ENCODE measurements at regions not wholly inside any gene's neighbourhood (a gene's known extent, or its start where the extent isn't known, plus 50 kb on each side); places are given as distances from the start of the nearest gene placed in this dataset.
"Not testable (repeated sequence)": the region's sequence is repeated elsewhere in the genome, so short reads cannot be mapped to it uniquely, and the experiment has no call there.

DNA sequence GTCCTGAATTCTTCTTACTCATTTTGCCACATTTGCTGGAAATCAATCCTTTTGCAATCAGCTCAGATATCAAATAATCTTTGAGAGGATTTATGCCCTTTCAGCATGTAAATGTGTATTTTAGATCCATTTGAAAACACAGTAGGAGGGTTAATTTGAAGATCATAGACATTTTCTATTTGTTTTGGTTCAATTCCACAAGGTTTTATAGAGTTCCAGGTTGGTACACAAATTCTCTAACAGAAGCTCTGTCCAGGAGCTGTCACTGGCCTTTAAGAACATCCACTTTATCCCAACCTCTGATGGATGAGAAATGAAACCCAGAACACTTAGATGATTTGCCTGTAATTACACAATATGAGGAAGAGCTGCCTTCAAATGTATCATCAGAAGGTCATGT lies 157.3 kb upstream of the CHAC2 start:
- intact Hi-C loops (cut with DNase I; ENCODE audit: low total_unique reads): no loop called here
- no peak overlapping the region for H3K4me3 ChIP-seq (ENCODE audit: low read depth, poor library complexity, severe bottlenecking)
- TF ChIP-seq, protein P1, sequence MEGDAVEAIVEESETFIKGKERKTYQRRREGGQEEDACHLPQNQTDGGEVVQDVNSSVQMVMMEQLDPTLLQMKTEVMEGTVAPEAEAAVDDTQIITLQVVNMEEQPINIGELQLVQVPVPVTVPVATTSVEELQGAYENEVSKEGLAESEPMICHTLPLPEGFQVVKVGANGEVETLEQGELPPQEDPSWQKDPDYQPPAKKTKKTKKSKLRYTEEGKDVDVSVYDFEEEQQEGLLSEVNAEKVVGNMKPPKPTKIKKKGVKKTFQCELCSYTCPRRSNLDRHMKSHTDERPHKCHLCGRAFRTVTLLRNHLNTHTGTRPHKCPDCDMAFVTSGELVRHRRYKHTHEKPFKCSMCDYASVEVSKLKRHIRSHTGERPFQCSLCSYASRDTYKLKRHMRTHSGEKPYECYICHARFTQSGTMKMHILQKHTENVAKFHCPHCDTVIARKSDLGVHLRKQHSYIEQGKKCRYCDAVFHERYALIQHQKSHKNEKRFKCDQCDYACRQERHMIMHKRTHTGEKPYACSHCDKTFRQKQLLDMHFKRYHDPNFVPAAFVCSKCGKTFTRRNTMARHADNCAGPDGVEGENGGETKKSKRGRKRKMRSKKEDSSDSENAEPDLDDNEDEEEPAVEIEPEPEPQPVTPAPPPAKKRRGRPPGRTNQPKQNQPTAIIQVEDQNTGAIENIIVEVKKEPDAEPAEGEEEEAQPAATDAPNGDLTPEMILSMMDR (IDR thresholded peaks at IDR 0.05): no peak
- TF ChIP-seq POLR2A (IDR thresholded peaks at IDR 0.05): no peak
- DNase-seq (ENCODE audit: low spot score in 2 of 2): no peak

DNA sequence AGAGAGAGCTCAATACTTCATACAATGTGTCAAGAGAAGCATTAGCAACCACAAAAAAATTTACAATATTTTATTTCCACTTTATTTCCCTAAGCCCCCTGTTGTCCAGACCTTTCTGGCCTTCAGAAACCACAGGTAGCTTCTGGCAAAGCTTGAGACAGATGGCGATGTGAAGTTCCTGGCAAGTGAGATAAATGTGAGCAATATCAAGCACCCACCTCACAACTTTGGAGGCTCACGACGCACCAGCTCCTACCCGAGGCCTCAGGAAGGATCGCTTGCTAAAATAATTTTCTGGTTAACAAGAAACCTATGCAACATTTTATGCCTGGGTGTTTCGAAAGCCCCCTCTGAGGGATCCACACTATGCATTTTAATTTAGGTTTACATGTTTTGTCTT lies 158.1 kb upstream of the CHAC2 start:
- H3K4me3 ChIP-seq (ENCODE audit: low read depth, poor library complexity, severe bottlenecking): no peak overlapping the region
- DNase-seq (ENCODE audit: low spot score in 2 of 2): no peak
- intact Hi-C loops (cut with DNase I; ENCODE audit: low total_unique reads): no loop called here
- 90 to 93% methylated on average over 6 of the region's 6 CpGs for WGBS, 2 donors
- no peak for TF ChIP-seq POLR2A (IDR thresholded peaks at IDR 0.05)
- TF ChIP-seq, protein P1 (IDR thresholded peaks at IDR 0.05): no peak

DNA sequence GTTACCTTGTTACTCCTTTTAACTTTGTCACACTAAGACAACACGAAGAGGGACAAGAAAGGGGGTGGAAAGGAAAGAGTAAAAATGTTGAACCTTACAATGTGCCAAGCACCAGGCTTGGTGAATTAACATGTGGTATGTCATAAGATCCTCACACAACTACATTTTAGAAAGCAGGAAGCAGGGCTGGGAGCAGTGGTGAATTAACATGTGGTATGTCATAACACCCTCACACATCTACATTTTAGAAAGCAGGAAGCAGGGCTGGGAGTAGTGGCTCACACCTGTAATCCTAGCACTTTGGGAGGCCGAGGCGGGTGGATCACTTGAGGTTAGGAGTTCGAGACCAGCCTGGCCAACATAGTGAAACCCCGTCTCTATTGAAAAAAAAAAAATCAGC lies 159.3 kb upstream of the CHAC2 start:
- 89 to 90% methylated on average over 5 of the region's 5 CpGs for WGBS, 2 donors
- no peak for TF ChIP-seq POLR2A (IDR thresholded peaks at IDR 0.05)
- TF ChIP-seq, protein P1 (IDR thresholded peaks at IDR 0.05): no peak
- DNase-seq (ENCODE audit: low spot score in 2 of 2): no peak
- no peak overlapping the region for H3K4me3 ChIP-seq (ENCODE audit: low read depth, poor library complexity, severe bottlenecking)
- intact Hi-C loops (cut with DNase I; ENCODE audit: low total_unique reads): no loop called here

DNA sequence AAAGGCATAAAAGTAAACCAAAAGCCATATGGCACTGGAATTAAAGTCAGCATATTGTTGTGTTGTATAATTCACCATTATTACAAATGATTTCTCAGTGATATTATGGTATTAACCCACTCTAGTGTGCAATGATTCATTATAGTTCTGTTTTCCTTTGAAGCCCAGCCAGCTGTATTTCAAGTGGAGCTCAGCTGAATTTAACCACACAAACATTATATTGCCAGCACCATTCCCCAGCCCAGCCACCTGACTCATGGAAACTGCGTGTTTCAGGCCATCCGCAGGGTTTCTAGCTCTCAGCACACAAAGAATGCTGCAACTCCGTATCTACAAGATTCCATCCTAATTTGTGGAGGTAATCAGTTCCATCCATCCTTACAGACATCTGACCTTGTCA lies 166.8 kb upstream of the CHAC2 start:
- no peak for DNase-seq (ENCODE audit: low spot score in 2 of 2)
- 36 to 43% methylated on average over 3 of the region's 3 CpGs for WGBS, 2 donors
- intact Hi-C loops (cut with DNase I; ENCODE audit: low total_unique reads): no loop called here
- no peak overlapping the region for H3K4me3 ChIP-seq (ENCODE audit: low read depth, poor library complexity, severe bottlenecking)
- TF ChIP-seq POLR2A (IDR thresholded peaks at IDR 0.05): no peak
- TF ChIP-seq, protein P1 (IDR thresholded peaks at IDR 0.05): no peak

DNA sequence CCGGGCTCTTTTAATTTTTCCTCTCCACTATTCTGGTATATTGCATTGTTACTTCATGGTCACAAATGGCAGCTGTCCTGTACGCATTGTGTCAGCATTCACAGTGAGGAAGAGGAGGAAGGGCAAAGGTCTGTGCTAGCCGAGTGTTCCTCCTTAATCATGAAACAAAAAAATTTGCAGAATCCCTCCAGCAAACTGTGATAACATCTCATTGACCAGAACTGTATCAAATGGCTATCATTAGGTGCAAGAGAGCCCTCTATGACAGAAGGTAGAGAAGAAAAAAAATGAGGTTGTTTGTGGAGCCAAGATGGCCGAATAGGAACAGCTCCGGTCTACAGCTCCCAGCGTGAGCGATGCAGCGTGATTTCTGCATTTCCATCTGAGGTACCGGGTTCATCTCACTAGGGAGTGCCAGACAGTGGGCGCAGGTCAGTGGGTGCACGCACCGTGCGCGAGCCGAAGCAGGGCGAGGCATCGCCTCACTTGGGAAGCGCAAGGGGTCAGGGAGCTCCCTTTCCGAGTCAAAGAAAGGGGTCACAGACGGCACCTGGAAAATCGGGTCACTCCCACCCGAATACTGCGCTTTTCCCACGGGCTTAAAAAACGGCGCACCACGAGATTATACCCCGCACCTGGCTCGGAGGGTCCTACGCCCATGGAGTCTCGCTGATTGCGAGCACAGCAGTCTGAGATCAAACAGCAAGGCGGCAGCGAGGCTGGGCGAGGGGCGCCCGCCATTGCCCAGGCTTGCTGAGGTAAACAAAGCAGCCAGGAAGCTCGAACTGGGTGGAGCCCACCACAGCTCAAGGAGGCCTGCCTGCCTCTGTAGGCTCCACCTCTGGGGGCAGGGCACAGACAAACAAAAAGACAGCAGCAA lies 180.6 kb upstream of the CHAC2 start:
- WGBS, 2 donors: 90 to 94% methylated on average over 37 of the region's 38 CpGs
- H3K4me3 ChIP-seq (ENCODE audit: low read depth, poor library complexity, severe bottlenecking); DNase-seq (ENCODE audit: low spot score in 2 of 2); intact Hi-C loops (cut with DNase I; ENCODE audit: low total_unique reads): not testable (repeated sequence)

DNA sequence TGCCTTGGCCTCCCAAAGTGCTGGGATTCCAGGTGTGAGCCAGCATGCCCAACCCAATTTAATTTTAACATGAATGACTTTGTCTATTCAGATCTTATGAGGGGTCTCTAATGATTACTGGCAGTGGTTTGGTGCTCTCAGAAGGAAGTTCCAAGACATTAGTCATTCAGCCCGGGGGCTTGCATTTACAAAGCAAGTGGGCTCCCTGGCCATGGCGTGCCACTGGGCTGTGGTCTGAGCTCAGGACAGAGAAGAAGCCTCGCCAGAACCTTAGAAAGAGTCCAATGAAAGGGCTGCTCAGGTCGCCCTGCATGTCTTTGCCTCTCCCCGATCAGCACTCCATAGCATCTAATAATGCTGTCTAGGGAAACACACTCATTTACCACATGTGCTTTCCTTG lies 182.6 kb upstream of the CHAC2 start:
- H3K4me3 ChIP-seq (ENCODE audit: low read depth, poor library complexity, severe bottlenecking): no peak overlapping the region
- intact Hi-C loops (cut with DNase I; ENCODE audit: low total_unique reads): no loop called here
- WGBS, 2 donors: 81% methylated on average over 5 of the region's 5 CpGs
- DNase-seq (ENCODE audit: low spot score in 2 of 2): no peak
- TF ChIP-seq, protein P1 (IDR thresholded peaks at IDR 0.05): no peak
- TF ChIP-seq POLR2A (IDR thresholded peaks at IDR 0.05): no peak

All from lower leg skin (tissue), 4 donors.